ENCODE measurements at regions not wholly inside any gene's neighbourhood (a gene's known extent, or its start where the extent isn't known, plus 50 kb on each side); places are given as distances from the start of the nearest gene placed in this dataset.
A peak's percentile ranks its signal among the peaks of the same experiment; 100 is the strongest.

GRCh38 chr11:23679981-23680380 lies 816.9 kb upstream of the LUZP2 start:
- no peak for DNase-seq (ENCODE audit: low read depth)

GRCh38 chr11:23680488-23681230 lies 816.2 kb upstream of the LUZP2 start:
- no peak for DNase-seq (ENCODE audit: low read depth)

GRCh38 chr11:23684701-23685100 lies 812.2 kb upstream of the LUZP2 start:
- no peak for DNase-seq (ENCODE audit: low read depth)

- DNase-seq (ENCODE audit: low read depth) = no peak
Measured at GRCh38 chr11:23687991-23688390, 808.9 kb upstream of the LUZP2 start.

GRCh38 chr11:23688411-23688810 lies 808.4 kb upstream of the LUZP2 start:
- no peak for DNase-seq (ENCODE audit: low read depth)

- DNase-seq (ENCODE audit: low read depth) = no peak
Measured at GRCh38 chr11:23688835-23689234, 808.0 kb upstream of the LUZP2 start.

- no peak for DNase-seq (ENCODE audit: low read depth)
Measured at GRCh38 chr11:23696688-23697415, 800.0 kb upstream of the LUZP2 start.

GRCh38 chr11:23704183-23704582 lies 792.7 kb upstream of the LUZP2 start:
- no peak for DNase-seq (ENCODE audit: low read depth)

- no peak for DNase-seq (ENCODE audit: low read depth)
Measured at GRCh38 chr11:23711981-23712380, 784.9 kb upstream of the LUZP2 start.

GRCh38 chr11:23719016-23719415 lies 777.8 kb upstream of the LUZP2 start:
- no peak for DNase-seq (ENCODE audit: low read depth)

- DNase-seq (ENCODE audit: low read depth) = no peak
Measured at GRCh38 chr11:23723861-23724260, 773.0 kb upstream of the LUZP2 start.

GRCh38 chr11:23725752-23726151 lies 771.1 kb upstream of the LUZP2 start:
- DNase-seq (ENCODE audit: low read depth) = no peak

GRCh38 chr11:23727387-23727786 lies 769.5 kb upstream of the LUZP2 start:
- no peak for DNase-seq (ENCODE audit: low read depth)

- DNase-seq (ENCODE audit: low read depth) = peak; percentile 4
Measured at GRCh38 chr11:23727794-23728193, 769.1 kb upstream of the LUZP2 start.

- DNase-seq (ENCODE audit: low read depth) = no peak
Measured at GRCh38 chr11:23729088-23729487, 767.8 kb upstream of the LUZP2 start.

- DNase-seq (ENCODE audit: low read depth) = no peak
Measured at GRCh38 chr11:23730307-23730998, 766.4 kb upstream of the LUZP2 start.

GRCh38 chr11:23732026-23732425 lies 764.8 kb upstream of the LUZP2 start:
- DNase-seq (ENCODE audit: low read depth) = no peak

- DNase-seq (ENCODE audit: low read depth) = no peak
Measured at GRCh38 chr11:23746896-23747295, 750.0 kb upstream of the LUZP2 start.

- DNase-seq (ENCODE audit: low read depth) = no peak
Measured at GRCh38 chr11:23749762-23750430, 747.0 kb upstream of the LUZP2 start.

GRCh38 chr11:23751280-23751679 lies 745.6 kb upstream of the LUZP2 start:
- no peak for DNase-seq (ENCODE audit: low read depth)

- DNase-seq (ENCODE audit: low read depth) = peak; percentile 54
Measured at GRCh38 chr11:23755076-23755475, 741.8 kb upstream of the LUZP2 start.

- DNase-seq (ENCODE audit: low read depth) = no peak
Measured at GRCh38 chr11:23755769-23756168, 741.1 kb upstream of the LUZP2 start.
